GM10248 (cell line): ENCODE measurements at regions not wholly inside any gene's neighbourhood (a gene's known extent, or its start where the extent isn't known, plus 50 kb on each side); places are given as distances from the start of the nearest gene placed in this dataset.

Experiments used
- CTCF ChIA-PET: fragments of 300-600 bp; sonication (Branson Sonifier 250); formaldehyde crosslinking; extraction: SDS; loops from one replicate; lab custom pipeline; 2021; ENCODE audit warnings: antibody characterized with exemption; lab: Yijun Ruan, JAX
- POLR2A ChIA-PET: fragments of 350-650 bp; sonication (Branson Sonifier 250); formaldehyde crosslinking; extraction: SDS; loops from one replicate; lab custom pipeline; 2020; ENCODE audit warnings: antibody characterized with exemption; lab: Yijun Ruan, JAX
- DNase-seq: peaks from one replicate; pipeline ENCODE4 v3.0.0; 2012; ENCODE audit errors: extremely low spot score
- CTCF ChIP-seq: IDR thresholded peaks from 2 replicates; pipeline ENCODE4 v1.5.1; 2012; ENCODE audit warnings: mild to moderate bottlenecking, low read depth; ENCODE audit errors: extremely low read depth, missing control alignments, control extremely low read depth

GRCh38 chr4:141429933-141430332, 206.4 kb upstream of the IL15 start:
- no peak for DNase-seq
- no peak for TF ChIP-seq CTCF
- ChIA-PET POLR2A (no interaction called here), CTCF (interaction anchor here (1.2 kb wide), 1 partner anchor 22 kb away, joined by 3 read pairs; no protein-coding TSS in a partner anchor)

GRCh38 chr4:141430686-141431085, 205.7 kb upstream of the IL15 start:
- TF ChIP-seq CTCF: no peak
- POLR2A ChIA-PET: no interaction called here
- CTCF ChIA-PET: interaction anchor here (0.9 to 1.3 kb wide), 3 partner anchors 35 to 313 kb away, joined by 3 to 4 read pairs (median 3); no protein-coding TSS in a partner anchor
- no peak for DNase-seq

GRCh38 chr4:141432000-141432712, 204.2 kb upstream of the IL15 start:
- no peak for TF ChIP-seq CTCF
- POLR2A ChIA-PET: no interaction called here
- CTCF ChIA-PET: no interaction called here
- no peak for DNase-seq

GRCh38 chr4:141435446-141436225, 200.7 kb upstream of the IL15 start:
- no peak for DNase-seq
- TF ChIP-seq CTCF: no peak
- CTCF ChIA-PET: no interaction called here
- POLR2A ChIA-PET: no interaction called here

GRCh38 chr4:141439223-141439622, 197.2 kb upstream of the IL15 start:
- TF ChIP-seq CTCF: no peak
- POLR2A ChIA-PET: no interaction called here
- CTCF ChIA-PET: no interaction called here
- no peak for DNase-seq

- CTCF ChIA-PET: no interaction called here
Observed at GRCh38 chr4:141447761-141448160, 188.6 kb upstream of the IL15 start.

More at GRCh38 chr4:141447761-141448160, 188.6 kb upstream of the IL15 start:
- POLR2A ChIA-PET: no interaction called here
- DNase-seq: no peak
- TF ChIP-seq CTCF: no peak
